Loucy (cell line): ENCODE measurements at regions not wholly inside any gene's neighbourhood (a gene's known extent, or its start where the extent isn't known, plus 50 kb on each side); places are given as distances from the start of the nearest gene placed in this dataset.

Experiments
- H2AFZ ChIP-seq: fragments of 200-600 bp; sonication (generic); 2 replicates; pipeline ENCODE4 v1.6.0; 2016; ENCODE audit warnings: antibody characterized with exemption, mild to moderate bottlenecking, low read length, moderate library complexity
- H3F3A ChIP-seq: fragments of 200-600 bp; 2 replicates; pipeline ENCODE4 v1.6.0; 2016; ENCODE audit warnings: antibody characterized with exemption, low read depth, mild to moderate bottlenecking
- H3K27me3 ChIP-seq: fragments of 200-600 bp; sonication (generic); 2 replicates; pipeline ENCODE4 v1.6.1; 2014; ENCODE audit warnings: low read length, mild to moderate bottlenecking; ENCODE audit not compliant: insufficient read depth, poor library complexity, severe bottlenecking
- H3K36me3 ChIP-seq: fragments of 200-600 bp; sonication (generic); 2 replicates; pipeline ENCODE4 v1.6.1; 2016; ENCODE audit warnings: low read length; ENCODE audit not compliant: insufficient read depth
- H3K4me1 ChIP-seq: fragments of 200-600 bp; sonication (generic); 2 replicates; pipeline ENCODE4 v1.5.1; 2014; ENCODE audit warnings: low read length, mild to moderate bottlenecking; ENCODE audit not compliant: insufficient read depth, poor library complexity, severe bottlenecking
- H3K4me2 ChIP-seq: fragments of 200-600 bp; sonication (generic); 2 replicates; pipeline ENCODE4 v1.6.0; 2014; ENCODE audit warnings: antibody characterized with exemption, low read length, low read depth, mild to moderate bottlenecking; ENCODE audit not compliant: poor library complexity, severe bottlenecking
- H3K4me3 ChIP-seq: fragments of 200-600 bp; sonication (generic); 2 replicates; pipeline ENCODE4 v1.5.1; 2014; ENCODE audit warnings: low read length, mild to moderate bottlenecking, mixed read lengths; ENCODE audit not compliant: poor library complexity, severe bottlenecking
- H3K79me2 ChIP-seq: fragments of 200-600 bp; sonication (generic); 2 replicates; pipeline ENCODE4 v1.6.1; 2014; ENCODE audit warnings: low read length; ENCODE audit not compliant: insufficient read depth
- H3K9ac ChIP-seq: fragments of 200-600 bp; sonication (generic); 2 replicates; pipeline ENCODE4 v1.6.0; 2014; ENCODE audit warnings: mild to moderate bottlenecking, low read depth, low read length, moderate library complexity; ENCODE audit not compliant: poor library complexity, severe bottlenecking
- H3K9me2 ChIP-seq: fragments of 200-600 bp; sonication (generic); replicated peaks from 2 replicates; pipeline ENCODE4 v1.6.1; 2016; ENCODE audit warnings: low read depth, low read length, mixed read lengths
- H3K9me3 ChIP-seq: fragments of 200-600 bp; sonication (generic); 2 replicates; pipeline ENCODE4 v1.6.1; 2014; ENCODE audit warnings: mild to moderate bottlenecking, antibody characterized with exemption, low read length, low read depth; ENCODE audit not compliant: insufficient read depth
- H4K20me1 ChIP-seq: fragments of 200-600 bp; sonication (generic); 2 replicates; pipeline ENCODE4 v1.6.0; 2014; ENCODE audit warnings: antibody characterized with exemption, low read length, mild to moderate bottlenecking; ENCODE audit not compliant: insufficient read depth, poor library complexity, severe bottlenecking
- CTCF ChIP-seq: fragments of 200-600 bp; sonication (generic); conservative IDR thresholded peaks from 2 replicates; pipeline ENCODE4 v1.5.1; 2014; ENCODE audit warnings: mild to moderate bottlenecking, antibody characterized with exemption, low read length
- EZH2phosphoT487 ChIP-seq: fragments of 200-600 bp; IDR thresholded peaks from 2 replicates; pipeline ENCODE4 v1.6.1; 2018; ENCODE audit warnings: antibody characterized with exemption, mild to moderate bottlenecking, moderate library complexity, borderline replicate concordance

- no peak overlapping the region for H3K4me2 ChIP-seq
- peaks cover 5% of the 10 kb centered on the region for H3K27me3 ChIP-seq
- no peaks in the 10 kb centered on the region for H3K36me3 ChIP-seq
- no peaks in the 10 kb centered on the region for H3F3A ChIP-seq
- H3K9ac ChIP-seq: no peak overlapping the region
- no peak overlapping the region for H3K4me3 ChIP-seq
- H3K9me3 ChIP-seq: no peaks in the 10 kb centered on the region
- H3K9me2 ChIP-seq: no peaks in the 10 kb centered on the region
- TF ChIP-seq EZH2phosphoT487 (no peak), CTCF (no peak)
- no peaks in the 10 kb centered on the region for H3K79me2 ChIP-seq
- no peaks in the 10 kb centered on the region for H3K4me1 ChIP-seq
- H2AFZ ChIP-seq: no peak overlapping the region
- no peaks in the 10 kb centered on the region for H4K20me1 ChIP-seq
These were observed 86.2 kb upstream of the RAB6C start for GRCh38 chr2:129893244-129893643.

DNA sequence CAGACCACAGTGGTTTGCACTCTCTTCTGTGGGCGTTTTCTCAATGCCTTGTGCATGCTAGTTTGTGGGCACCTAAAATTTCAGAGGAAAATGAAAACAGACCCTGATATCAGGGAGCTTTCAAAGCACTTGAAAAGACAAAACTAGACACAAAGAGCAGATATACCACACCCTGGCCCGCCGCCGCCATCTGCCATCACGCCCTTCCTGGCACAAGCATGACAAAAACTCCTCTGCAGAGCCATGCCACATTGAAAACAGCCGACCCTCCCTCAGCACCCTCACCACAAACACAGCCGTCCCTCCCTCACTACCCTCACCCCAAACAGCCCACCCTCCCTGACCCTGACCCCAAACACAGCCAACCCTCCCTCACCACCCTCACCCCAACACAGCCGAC is 84.8 kb upstream of the RAB6C start:
- no peaks in the 10 kb centered on the region for H3K79me2 ChIP-seq
- peaks cover 4% of the 10 kb centered on the region for H3K27me3 ChIP-seq
- H3K4me2 ChIP-seq: no peak overlapping the region
- no peak overlapping the region for H3K4me3 ChIP-seq
- no peaks in the 10 kb centered on the region for H3K9me2 ChIP-seq
- no peaks in the 10 kb centered on the region for H3K9me3 ChIP-seq
- no peak overlapping the region for H3K9ac ChIP-seq
- no peaks in the 10 kb centered on the region for H3K4me1 ChIP-seq
- no peaks in the 10 kb centered on the region for H3F3A ChIP-seq
- no peak for TF ChIP-seq EZH2phosphoT487
- no peak for TF ChIP-seq CTCF
- no peaks in the 10 kb centered on the region for H4K20me1 ChIP-seq
- no peak overlapping the region for H2AFZ ChIP-seq
- H3K36me3 ChIP-seq: no peaks in the 10 kb centered on the region

DNA sequence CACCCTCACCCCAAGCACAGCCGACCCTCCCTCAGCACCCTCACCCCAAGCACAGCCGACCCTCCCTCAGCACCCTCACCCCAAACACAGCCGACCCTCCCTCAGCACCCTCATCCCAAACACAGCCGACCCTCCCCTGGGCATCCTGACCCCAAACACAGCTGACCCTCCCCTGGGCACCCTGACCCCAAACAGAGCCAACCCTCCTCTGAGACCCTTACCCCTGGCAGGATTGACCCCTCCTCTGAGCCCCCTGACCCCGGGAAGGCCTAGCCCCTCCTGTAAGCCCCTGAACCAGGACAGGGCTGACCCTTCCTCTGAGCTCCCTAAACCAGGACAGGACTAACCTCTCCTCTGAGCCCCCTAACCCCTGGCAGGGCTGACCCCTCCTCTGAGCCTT is 84.4 kb upstream of the RAB6C start:
- Histone ChIP-seq H3K9ac (no peak overlapping the region), H3K4me1 (no peaks in the 10 kb centered on the region), H3K4me3 (no peak overlapping the region), H3K9me2 (no peaks in the 10 kb centered on the region), H2AFZ (no peak overlapping the region), H3K36me3 (no peaks in the 10 kb centered on the region), H4K20me1 (no peaks in the 10 kb centered on the region), H3K27me3 (no peaks in the 10 kb centered on the region), H3F3A (no peaks in the 10 kb centered on the region), H3K4me2 (no peak overlapping the region), H3K79me2 (no peaks in the 10 kb centered on the region), H3K9me3 (no peaks in the 10 kb centered on the region)
- TF ChIP-seq CTCF (no peak), EZH2phosphoT487 (no peak)
